HUES64 (cell line): ENCODE measurements at regions not wholly inside any gene's neighbourhood (a gene's known extent, or its start where the extent isn't known, plus 50 kb on each side); places are given as distances from the start of the nearest gene placed in this dataset.

Experiments used
- H3K27ac ChIP-seq: 2 replicates; pipeline ENCODE4 v1.7.0; 2013; ENCODE audit warnings: low read depth, low read length, inconsistent platforms
- H3K27me3 ChIP-seq: 2 replicates; pipeline ENCODE4 v1.6.1; 2013; ENCODE audit warnings: mild to moderate bottlenecking, low read length; ENCODE audit not compliant: insufficient read depth
- H3K36me3 ChIP-seq: 2 replicates; pipeline ENCODE4 v1.6.1; 2013; ENCODE audit warnings: mild to moderate bottlenecking, low read length; ENCODE audit not compliant: insufficient read depth
- H3K4me1 ChIP-seq: 2 replicates; pipeline ENCODE4 v1.6.1; 2013; ENCODE audit warnings: mild to moderate bottlenecking, low read length, moderate library complexity; ENCODE audit not compliant: insufficient read depth
- H3K4me3 ChIP-seq: 2 replicates; pipeline ENCODE4 v1.5.1; 2013; ENCODE audit warnings: mild to moderate bottlenecking, low read length, moderate library complexity
- H3K9ac ChIP-seq: 2 replicates; pipeline ENCODE4 v1.6.1; 2013; ENCODE audit warnings: mild to moderate bottlenecking, low read depth, low read length
- H3K9me3 ChIP-seq: 2 replicates; pipeline ENCODE4 v1.6.1; 2013; ENCODE audit warnings: low read depth, low read length; ENCODE audit not compliant: insufficient read depth
- WGBS: fragments of 150-250, 120-280 bp; methylation state at CpG from one replicate; pipeline ENCODE4 v1.1.7; 2013; ENCODE audit warnings: missing lambda C conversion rate; 5-methylcytosine and 5-hydroxymethylcytosine counted together

DNA sequence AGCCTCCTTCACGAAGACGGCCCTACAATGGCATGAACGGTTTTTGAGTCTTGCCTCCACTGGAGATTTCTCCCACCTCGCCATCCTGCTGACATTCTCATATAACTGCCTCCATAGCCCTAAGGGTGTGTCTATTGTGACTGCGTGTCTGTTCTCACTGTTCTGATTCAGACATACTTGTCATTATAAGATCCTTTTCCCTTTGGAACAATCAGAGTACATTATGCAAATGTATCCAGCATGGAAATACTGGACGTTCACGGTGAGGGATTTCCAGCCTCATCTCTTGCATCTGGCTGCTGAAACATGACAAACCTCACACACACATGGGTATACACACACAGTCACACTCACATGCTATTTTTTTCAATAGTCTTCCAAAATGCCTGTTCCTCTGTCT, 402.1 kb downstream of the DIRAS2 start:
- Histone ChIP-seq H3K9ac (no peak overlapping the region), H3K36me3 (no peaks in the 10 kb centered on the region), H3K27me3 (no peaks in the 10 kb centered on the region), H3K27ac (no peak overlapping the region), H3K4me1 (no peaks in the 10 kb centered on the region), H3K4me3 (no peak overlapping the region), H3K9me3 (no peaks in the 10 kb centered on the region)
- 94% methylated on average over 7 of the region's 7 CpGs for WGBS

DNA sequence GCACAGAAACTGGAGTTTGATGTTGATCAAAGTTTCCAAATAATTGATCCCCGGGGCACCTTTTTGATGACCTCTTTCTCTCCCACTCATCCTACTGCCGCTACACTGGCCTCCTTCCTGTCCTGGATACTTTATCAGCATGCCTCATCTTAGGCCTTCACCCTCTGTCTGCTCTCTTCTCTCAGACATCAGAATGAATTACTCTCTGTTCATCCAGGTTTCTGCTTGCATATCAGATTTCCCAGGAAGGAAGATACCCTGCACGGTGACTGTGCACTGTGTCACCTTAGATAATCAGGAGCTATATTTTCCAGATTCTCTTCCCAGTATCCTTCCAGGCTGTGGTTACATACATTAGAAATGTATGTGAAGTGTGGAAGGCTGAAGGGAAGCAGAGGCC, 397.0 kb downstream of the DIRAS2 start:
- H3K4me1 ChIP-seq = no peaks in the 10 kb centered on the region
- no peaks in the 10 kb centered on the region for H3K9me3 ChIP-seq
- H3K27me3 ChIP-seq = no peaks in the 10 kb centered on the region
- 76% methylated on average over 3 of the region's 3 CpGs for WGBS
- H3K4me3 ChIP-seq = no peak overlapping the region
- H3K36me3 ChIP-seq = no peaks in the 10 kb centered on the region
- no peak overlapping the region for H3K9ac ChIP-seq
- no peak overlapping the region for H3K27ac ChIP-seq

DNA sequence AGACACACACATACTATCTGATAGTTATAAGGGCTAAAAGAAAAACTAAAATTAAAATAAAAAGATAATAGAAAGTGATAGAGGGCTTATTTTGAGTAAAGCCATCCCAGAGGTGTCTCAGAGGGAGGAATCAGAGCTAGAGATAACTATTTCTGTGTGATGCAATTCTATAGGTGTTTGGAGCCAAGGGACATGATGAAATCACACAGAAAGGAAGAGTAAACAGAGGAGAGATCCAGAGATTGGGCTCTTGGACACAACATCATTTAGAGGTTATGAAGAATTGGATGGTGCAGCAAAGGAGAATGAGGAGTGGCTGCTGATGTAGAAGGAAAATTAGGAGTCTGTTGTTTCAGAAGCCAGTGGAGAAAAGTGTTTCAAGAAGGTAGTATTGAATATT, 393.5 kb downstream of the DIRAS2 start:
- H3K9me3 ChIP-seq = peaks cover 4% of the 10 kb centered on the region
- H3K36me3 ChIP-seq = no peaks in the 10 kb centered on the region
- no peak overlapping the region for H3K9ac ChIP-seq
- H3K27ac ChIP-seq = no peak overlapping the region
- H3K27me3 ChIP-seq = no peaks in the 10 kb centered on the region
- H3K4me1 ChIP-seq = no peaks in the 10 kb centered on the region
- H3K4me3 ChIP-seq = no peak overlapping the region

DNA sequence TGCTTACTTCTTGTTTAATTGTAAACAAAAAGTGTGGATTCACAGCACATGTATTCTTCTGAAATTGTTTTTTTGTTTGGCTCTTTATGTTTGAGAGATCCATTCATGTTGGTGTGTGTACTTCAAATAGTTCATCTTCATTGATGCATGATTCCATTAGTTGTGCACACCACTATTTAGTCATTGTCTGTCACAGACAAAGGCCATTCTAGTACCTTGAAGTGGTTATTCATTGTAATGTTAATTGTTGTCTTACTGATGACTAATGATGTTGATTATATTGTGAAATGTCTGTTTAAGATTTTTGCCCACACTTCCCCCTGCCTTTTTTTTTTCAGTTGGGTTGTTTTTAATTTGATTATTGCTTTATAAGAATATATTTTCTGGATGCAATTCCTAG, 391.3 kb downstream of the DIRAS2 start:
- H3K4me1 ChIP-seq = no peaks in the 10 kb centered on the region
- no peak overlapping the region for H3K9ac ChIP-seq
- peaks cover 4% of the 10 kb centered on the region for H3K9me3 ChIP-seq
- no peak overlapping the region for H3K27ac ChIP-seq
- no peaks in the 10 kb centered on the region for H3K27me3 ChIP-seq
- H3K4me3 ChIP-seq = no peak overlapping the region
- no peaks in the 10 kb centered on the region for H3K36me3 ChIP-seq

DNA sequence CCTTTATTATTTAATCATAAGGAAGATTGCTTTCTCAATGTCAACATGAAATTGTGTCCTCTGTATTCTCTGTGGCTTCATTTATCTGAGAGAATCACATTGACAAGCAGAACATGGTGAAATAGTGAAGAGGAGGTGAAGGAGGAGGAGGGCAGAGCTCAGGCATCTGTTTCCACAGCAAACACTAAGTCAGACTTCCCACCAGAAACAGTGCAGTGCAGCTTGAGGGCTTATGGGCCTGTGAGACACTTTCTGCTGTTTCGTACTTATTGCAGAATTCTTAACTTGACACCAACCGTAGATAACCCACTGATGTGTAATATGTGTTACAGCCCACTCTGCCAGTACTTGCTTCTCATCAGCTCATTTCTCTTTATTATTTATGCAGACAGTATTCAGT, 386.3 kb downstream of the DIRAS2 start:
- H3K4me3 ChIP-seq = no peak overlapping the region
- H3K27me3 ChIP-seq = no peaks in the 10 kb centered on the region
- no peak overlapping the region for H3K9ac ChIP-seq
- no peaks in the 10 kb centered on the region for H3K4me1 ChIP-seq
- 75% methylated on average over 2 of the region's 2 CpGs for WGBS
- no peaks in the 10 kb centered on the region for H3K36me3 ChIP-seq
- no peak overlapping the region for H3K27ac ChIP-seq
- peaks cover 6% of the 10 kb centered on the region for H3K9me3 ChIP-seq

DNA sequence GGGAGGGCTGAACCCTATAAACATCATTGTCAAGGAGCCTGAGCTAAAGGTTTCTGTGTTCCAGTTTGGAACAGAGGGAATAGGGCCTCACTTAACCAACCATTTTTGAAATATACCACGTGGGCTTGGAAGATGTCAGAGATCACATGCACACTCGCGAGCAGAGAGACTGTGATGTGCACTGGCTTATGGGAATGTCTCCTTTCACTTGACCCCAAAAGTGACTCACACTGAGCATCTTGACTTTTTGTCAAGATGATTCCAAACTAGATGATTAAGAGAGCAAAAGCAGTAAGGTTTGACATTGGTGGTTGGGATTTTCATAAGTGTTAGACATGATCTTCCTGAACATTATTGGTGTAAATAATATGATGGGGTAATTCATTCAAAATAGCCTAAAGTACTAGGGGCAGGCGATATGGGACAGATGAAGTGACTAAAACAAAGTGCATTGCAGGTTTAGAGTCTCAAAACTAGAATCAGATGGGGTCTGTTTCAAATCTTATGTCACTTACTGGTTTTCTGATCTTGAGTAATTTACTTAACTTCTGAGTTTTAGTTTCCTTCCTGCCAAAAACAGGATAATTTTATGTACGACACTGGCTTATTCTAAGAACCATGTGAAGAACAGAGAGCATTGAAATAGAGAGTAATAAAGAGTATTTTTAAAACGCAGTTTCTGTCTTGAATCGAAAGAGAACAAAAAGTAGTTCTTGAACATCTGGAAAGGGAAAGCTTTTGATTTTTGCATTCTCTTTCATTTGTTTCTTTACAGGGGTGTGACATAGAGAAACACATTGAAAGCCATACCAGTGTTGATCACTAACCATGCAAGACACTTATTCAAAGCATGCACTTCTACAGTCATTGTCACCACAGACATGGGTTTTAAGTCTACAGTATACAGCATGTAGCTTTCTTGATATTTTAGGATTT, 383.0 kb downstream of the DIRAS2 start:
- no peaks in the 10 kb centered on the region for H3K4me1 ChIP-seq
- 91% methylated on average over 7 of the region's 7 CpGs for WGBS
- no peak overlapping the region for H3K27ac ChIP-seq
- H3K36me3 ChIP-seq = no peaks in the 10 kb centered on the region
- peaks cover 11% of the 10 kb centered on the region for H3K9me3 ChIP-seq
- no peaks in the 10 kb centered on the region for H3K27me3 ChIP-seq
- H3K4me3 ChIP-seq = no peak overlapping the region
- H3K9ac ChIP-seq = no peak overlapping the region

DNA sequence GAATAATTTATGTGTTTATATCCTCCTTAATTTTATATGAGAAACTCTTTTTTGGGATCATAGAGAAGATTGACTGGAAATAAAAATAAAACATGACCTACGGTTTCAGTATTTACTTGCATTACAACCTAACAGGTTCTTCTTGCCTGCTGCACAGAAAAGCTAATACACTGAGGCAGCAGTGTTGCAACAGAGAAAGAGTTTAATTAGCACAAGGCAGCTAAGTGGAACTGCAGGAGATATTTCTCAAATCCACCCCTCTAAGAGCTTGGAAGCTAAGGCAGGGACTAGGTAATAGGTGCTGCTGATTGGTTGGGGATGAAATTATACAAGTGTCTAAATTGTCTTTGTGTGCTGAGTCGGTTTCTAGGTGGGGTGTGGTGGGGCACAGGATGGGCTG, 380.9 kb downstream of the DIRAS2 start:
- Histone ChIP-seq H3K9me3 (peaks cover 11% of the 10 kb centered on the region), H3K36me3 (no peaks in the 10 kb centered on the region), H3K9ac (no peak overlapping the region), H3K27me3 (no peaks in the 10 kb centered on the region), H3K4me1 (no peaks in the 10 kb centered on the region), H3K4me3 (no peak overlapping the region), H3K27ac (no peak overlapping the region)
- 92% methylated on average over 2 of the region's 2 CpGs for WGBS

DNA sequence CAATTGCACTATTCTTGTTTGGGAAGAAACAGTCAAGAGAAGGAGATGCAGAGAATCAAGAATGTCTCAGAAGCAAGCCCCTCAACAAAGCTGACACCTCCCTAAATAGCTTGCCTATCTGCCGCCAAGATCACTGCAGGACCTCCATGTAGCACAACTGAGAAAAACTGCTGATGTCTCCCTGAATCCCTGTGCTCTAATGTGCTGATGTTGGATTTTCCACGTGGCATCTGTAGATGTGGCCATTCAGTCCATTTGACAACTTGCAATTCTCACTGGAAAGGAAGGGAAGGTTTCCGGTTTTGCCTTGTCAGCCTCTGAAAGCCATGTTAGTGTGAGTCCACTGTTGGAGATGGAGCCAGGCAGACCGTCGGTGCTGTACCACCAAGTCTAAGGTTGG, 374.0 kb downstream of the DIRAS2 start:
- 93% methylated on average over 5 of the region's 5 CpGs for WGBS
- Histone ChIP-seq H3K4me1 (no peaks in the 10 kb centered on the region), H3K9me3 (no peaks in the 10 kb centered on the region), H3K4me3 (no peak overlapping the region), H3K27me3 (no peaks in the 10 kb centered on the region), H3K27ac (no peak overlapping the region), H3K9ac (no peak overlapping the region), H3K36me3 (no peaks in the 10 kb centered on the region)

DNA sequence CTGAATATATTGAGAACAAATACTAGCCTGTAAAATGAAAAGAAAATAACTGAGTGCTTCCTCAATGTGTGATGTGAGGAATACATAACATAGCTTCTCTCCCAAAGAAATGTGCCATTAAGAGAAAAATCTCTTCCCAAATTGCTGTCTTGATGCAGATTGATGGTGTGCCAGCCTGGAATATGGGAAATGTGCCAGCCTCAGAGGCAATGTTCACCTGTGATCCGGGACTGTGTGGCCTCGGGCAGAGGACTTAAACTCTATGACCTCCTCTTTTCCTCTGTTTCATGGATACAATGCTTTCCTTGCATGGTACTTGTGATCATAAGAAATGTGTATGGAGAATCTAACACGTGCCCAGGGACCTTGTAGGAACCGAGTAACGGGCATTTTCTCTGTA, 370.9 kb downstream of the DIRAS2 start:
- 76% methylated on average over 5 of the region's 5 CpGs for WGBS
- Histone ChIP-seq H3K27me3 (no peaks in the 10 kb centered on the region), H3K9me3 (no peaks in the 10 kb centered on the region), H3K9ac (no peak overlapping the region), H3K4me3 (no peak overlapping the region), H3K27ac (no peak overlapping the region), H3K4me1 (no peaks in the 10 kb centered on the region), H3K36me3 (no peaks in the 10 kb centered on the region)

DNA sequence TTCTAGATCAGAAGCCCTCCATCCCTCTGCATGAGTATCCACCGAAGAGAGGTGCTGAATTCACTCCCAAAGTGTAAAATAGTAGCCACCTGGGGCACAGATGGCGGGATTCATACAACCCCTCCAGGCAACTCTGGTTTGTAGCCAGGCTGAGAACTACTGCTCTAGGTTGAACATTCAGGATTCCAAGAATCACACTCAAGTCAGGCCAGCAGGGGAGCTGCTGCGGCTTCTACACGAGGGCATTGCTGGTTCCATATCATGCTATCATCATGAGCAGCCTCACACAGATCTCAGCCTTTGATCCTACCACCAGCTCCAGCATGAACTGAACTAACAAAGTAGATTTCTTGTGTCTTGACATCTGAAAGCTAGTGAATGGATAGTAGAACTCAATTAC, 367.9 kb downstream of the DIRAS2 start:
- Histone ChIP-seq H3K27ac (no peak overlapping the region), H3K27me3 (no peaks in the 10 kb centered on the region), H3K4me1 (no peaks in the 10 kb centered on the region), H3K36me3 (no peaks in the 10 kb centered on the region), H3K9me3 (no peaks in the 10 kb centered on the region), H3K9ac (no peak overlapping the region), H3K4me3 (no peak overlapping the region)
- WGBS = 61% methylated on average over 4 of the region's 4 CpGs

DNA sequence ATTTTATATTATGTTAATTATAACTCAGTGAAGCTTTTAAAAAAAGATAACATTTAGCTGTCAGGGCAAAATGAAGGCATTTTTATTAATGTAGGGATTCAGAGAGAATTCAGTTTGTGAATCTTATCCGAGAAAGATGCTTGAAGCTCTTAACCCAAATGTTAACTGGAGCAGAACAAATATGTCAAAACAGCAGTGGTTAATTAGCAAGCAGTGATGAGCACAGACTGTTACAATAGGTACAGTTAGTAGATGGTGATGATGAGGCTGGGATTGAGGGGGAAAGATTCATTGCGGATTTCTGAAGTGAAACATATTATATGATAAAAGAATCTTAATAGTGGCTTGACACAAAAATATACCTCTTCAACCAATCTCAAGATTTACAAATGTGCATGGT, 356.7 kb downstream of the DIRAS2 start:
- Histone ChIP-seq H3K9ac (no peak overlapping the region), H3K27ac (no peak overlapping the region), H3K4me1 (peaks cover 3% of the 10 kb centered on the region; the same call in 1 of the 2 replicates), H3K9me3 (no peaks in the 10 kb centered on the region), H3K4me3 (no peak overlapping the region), H3K27me3 (no peaks in the 10 kb centered on the region), H3K36me3 (no peaks in the 10 kb centered on the region)
- WGBS = 86% methylated on average over 1 of the region's 2 CpGs
